CD4-positive, alpha-beta T cell (primary cell): ENCODE measurements at regions not wholly inside any gene's neighbourhood (a gene's known extent, or its start where the extent isn't known, plus 50 kb on each side); places are given as distances from the start of the nearest gene placed in this dataset.
A peak's percentile ranks its signal among the peaks of the same experiment; 100 is the strongest.
"Not testable (repeated sequence)": the region's sequence is repeated elsewhere in the genome, so short reads cannot be mapped to it uniquely, and the experiment has no call there.

Experiments
- ATAC-seq: fragments of 200-7000 bp; cut with Tn5 transposase; one replicate; pipeline ENCODE4 v1.10.0; 2022; ENCODE audit warnings: mild to moderate bottlenecking; ENCODE audit not compliant: poor library complexity
- CTCF ChIA-PET: fragments of 350-600 bp; sonication (Branson Sonifier 250); formaldehyde crosslinking; loops from one replicate; lab custom pipeline; 2021; ENCODE audit warnings: antibody characterized with exemption, inconsistent platforms; lab: Charles Lee
- POLR2A ChIA-PET: fragments of 350-600 bp; sonication (Branson Sonifier 250); formaldehyde crosslinking; loops from one replicate; lab custom pipeline; 2021; ENCODE audit warnings: antibody characterized with exemption, inconsistent platforms; lab: Charles Lee
- DNase-seq, 14 experiments: peaks; one replicate each; pipeline ENCODE4 v3.0.0-alpha.2; 2013 to 2020; ENCODE audit warnings: mixed read lengths in 2 of 14
- H3K27ac ChIP-seq, 2 donors: one replicate each; pipeline versions ENCODE4 v1.5.1 to v1.7.0; 2013; ENCODE audit warnings: low read length in 2 of 2, low read depth in 1 of 2, mild to moderate bottlenecking in 1 of 2
- H3K27me3 ChIP-seq, 2 experiments: 1 replicate in 1 of 2; 2 replicates in 1 of 2; pipeline versions ENCODE4 v1.6.1 to v1.7.0; 2013; ENCODE audit warnings: low read length in 2 of 2, control low read depth in 1 of 2, mild to moderate bottlenecking in 1 of 2, moderate library complexity in 1 of 2; ENCODE audit not compliant: insufficient read depth in 2 of 2, control insufficient read depth in 1 of 2
- H3K36me3 ChIP-seq: one replicate; pipeline ENCODE4 v1.6.1; 2013; ENCODE audit warnings: low read length, control low read depth; ENCODE audit not compliant: insufficient read depth
- H3K4me1 ChIP-seq: one replicate; pipeline ENCODE4 v1.6.1; 2013; ENCODE audit warnings: low read length, control low read depth; ENCODE audit not compliant: insufficient read depth
- H3K4me3 ChIP-seq: one replicate; pipeline ENCODE4 v1.5.1; 2013; ENCODE audit warnings: mild to moderate bottlenecking, low read length, moderate library complexity
- H3K9me3 ChIP-seq, 2 experiments: 1 replicate in 1 of 2; 2 replicates in 1 of 2; pipeline versions ENCODE4 v1.6.1 to v1.7.0; 2013; ENCODE audit warnings: low read length in 2 of 2, mild to moderate bottlenecking in 2 of 2, control low read depth in 1 of 2, moderate library complexity in 1 of 2; ENCODE audit not compliant: control insufficient read depth in 1 of 2, insufficient read depth in 1 of 2
- H3K27ac Mint-ChIP-seq: one replicate; pipeline ENCODE4 v1.8.0; 2020; ENCODE audit warnings: mixed read lengths
- H3K27me3 Mint-ChIP-seq: one replicate; pipeline ENCODE4 v1.8.0; 2021; ENCODE audit warnings: mixed read lengths
- H3K36me3 Mint-ChIP-seq: one replicate; pipeline ENCODE4 v1.8.0; 2021; ENCODE audit warnings: low read depth, mixed read lengths
- H3K4me1 Mint-ChIP-seq: one replicate; pipeline ENCODE4 v1.8.0; 2021; ENCODE audit warnings: low read depth, mixed read lengths
- H3K4me3 Mint-ChIP-seq: one replicate; pipeline ENCODE4 v1.8.0; 2020; ENCODE audit warnings: mild to moderate bottlenecking, mixed read lengths
- H3K9me3 Mint-ChIP-seq: one replicate; pipeline ENCODE4 v1.8.0; 2020; ENCODE audit warnings: mixed read lengths
- intact Hi-C, 2 experiments: fragments of 100-400 bp; cut with DNase I in 1 of 2; cut with micrococcal nuclease in 1 of 2; formaldehyde crosslinking; loops; one replicate each; pipeline versions ENCODE4 v1.15.1 to v1.9.0; 2023 to 2025; cut with DNase I, micrococcal nuclease
- TF ChIP-seq, protein P1 (sequence below): fragments of 200-600 bp; IDR thresholded peaks from one replicate; pipeline ENCODE4 v1.8.0; 2022; ENCODE audit warnings: antibody characterized with exemption, mild to moderate bottlenecking

DNA sequence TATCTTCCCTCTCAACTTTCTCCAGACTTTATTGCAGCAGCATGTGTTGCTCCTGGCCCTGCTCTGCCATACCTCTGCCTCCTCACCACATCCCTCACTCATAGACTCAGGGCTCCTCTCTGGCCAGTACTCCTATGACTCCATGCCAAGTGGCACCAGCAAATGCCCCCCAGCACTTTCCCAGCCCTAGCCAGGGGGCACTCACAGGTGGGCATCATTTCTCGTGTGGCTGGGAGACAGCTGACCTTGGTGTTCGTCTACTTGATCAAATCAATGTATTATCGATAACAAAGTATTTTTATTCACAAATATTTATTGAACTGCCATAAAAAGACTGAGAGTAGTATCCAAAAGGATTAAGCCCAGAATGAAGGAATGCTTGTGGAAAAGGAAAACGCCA, 418.2 kb downstream of the FAM72C start:
- H3K9me3 Mint-ChIP-seq, result peaks cover 3% of the 10 kb centered on the region
- ATAC-seq (no peak), DNase-seq (no peak)
- peaks cover 16% of the 10 kb centered on the region for H3K27me3 Mint-ChIP-seq
- H3K36me3 Mint-ChIP-seq, result no peaks in the 10 kb centered on the region
- no peaks in the 10 kb centered on the region for H3K4me1 Mint-ChIP-seq
- intact Hi-C loops, result no loop called here
- H3K27ac ChIP-seq, result no peak overlapping the region
- peaks cover 0 to 2% of the 10 kb centered on the region in 2 experiments for H3K27me3 ChIP-seq
- ChIA-PET POLR2A (no interaction called here), CTCF (no interaction called here)
- H3K9me3 ChIP-seq, result no peaks in the 10 kb centered on the region
- H3K36me3 ChIP-seq, result no peaks in the 10 kb centered on the region
- no peak overlapping the region for H3K4me3 Mint-ChIP-seq
- H3K27ac Mint-ChIP-seq, result no peak overlapping the region
- no peaks in the 10 kb centered on the region for H3K4me1 ChIP-seq
- no peak overlapping the region for H3K4me3 ChIP-seq
- TF ChIP-seq, protein P1, sequence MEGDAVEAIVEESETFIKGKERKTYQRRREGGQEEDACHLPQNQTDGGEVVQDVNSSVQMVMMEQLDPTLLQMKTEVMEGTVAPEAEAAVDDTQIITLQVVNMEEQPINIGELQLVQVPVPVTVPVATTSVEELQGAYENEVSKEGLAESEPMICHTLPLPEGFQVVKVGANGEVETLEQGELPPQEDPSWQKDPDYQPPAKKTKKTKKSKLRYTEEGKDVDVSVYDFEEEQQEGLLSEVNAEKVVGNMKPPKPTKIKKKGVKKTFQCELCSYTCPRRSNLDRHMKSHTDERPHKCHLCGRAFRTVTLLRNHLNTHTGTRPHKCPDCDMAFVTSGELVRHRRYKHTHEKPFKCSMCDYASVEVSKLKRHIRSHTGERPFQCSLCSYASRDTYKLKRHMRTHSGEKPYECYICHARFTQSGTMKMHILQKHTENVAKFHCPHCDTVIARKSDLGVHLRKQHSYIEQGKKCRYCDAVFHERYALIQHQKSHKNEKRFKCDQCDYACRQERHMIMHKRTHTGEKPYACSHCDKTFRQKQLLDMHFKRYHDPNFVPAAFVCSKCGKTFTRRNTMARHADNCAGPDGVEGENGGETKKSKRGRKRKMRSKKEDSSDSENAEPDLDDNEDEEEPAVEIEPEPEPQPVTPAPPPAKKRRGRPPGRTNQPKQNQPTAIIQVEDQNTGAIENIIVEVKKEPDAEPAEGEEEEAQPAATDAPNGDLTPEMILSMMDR, result no peak

DNA sequence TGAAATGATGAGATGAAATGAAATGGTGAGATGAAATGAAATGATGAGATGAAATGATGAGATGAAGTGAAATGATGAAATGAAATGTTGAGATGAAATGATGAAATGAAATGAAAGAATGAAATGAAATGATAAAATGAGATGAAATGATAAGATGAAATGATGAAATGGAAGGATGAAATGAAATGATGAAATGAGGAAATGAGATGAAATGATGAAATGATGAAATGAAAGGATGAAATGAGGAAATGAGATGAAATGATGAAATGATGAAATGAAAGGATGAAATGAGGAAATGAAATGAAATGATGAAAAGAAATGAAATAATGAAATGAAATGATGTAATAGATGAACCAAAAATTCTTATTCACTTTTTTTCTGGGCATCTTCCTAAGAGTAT, 467.1 kb downstream of the FAM72C start:
- H3K36me3 Mint-ChIP-seq, H3K4me3 ChIP-seq, H3K9me3 ChIP-seq, H3K36me3 ChIP-seq, H3K27me3 ChIP-seq, POLR2A ChIA-PET, H3K4me1 ChIP-seq, intact Hi-C loops, H3K4me3 Mint-ChIP-seq, DNase-seq, CTCF ChIA-PET, H3K27ac Mint-ChIP-seq, H3K4me1 Mint-ChIP-seq, H3K27ac ChIP-seq, ATAC-seq: not testable (repeated sequence)
- H3K27me3 Mint-ChIP-seq, result peaks cover 19% of the 10 kb centered on the region
- peaks cover 13% of the 10 kb centered on the region for H3K9me3 Mint-ChIP-seq

DNA sequence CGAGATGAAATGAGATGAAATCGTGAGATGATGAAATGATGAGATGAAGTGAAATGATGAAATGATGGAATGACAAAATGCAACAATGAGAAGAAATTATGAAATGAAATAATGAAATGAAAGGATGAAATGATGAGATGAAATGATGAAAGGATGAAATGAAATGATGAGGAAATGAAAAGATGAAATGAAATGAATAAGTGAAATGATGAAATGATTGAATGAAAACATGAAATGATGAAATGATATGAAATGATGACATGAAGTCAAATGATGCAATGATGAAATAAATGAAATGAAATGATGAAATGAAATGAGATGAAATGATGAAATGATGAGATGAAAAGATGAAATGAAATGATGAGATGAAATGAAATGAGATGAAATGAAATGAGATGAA, 467.7 kb downstream of the FAM72C start:
- H3K4me3 Mint-ChIP-seq, H3K36me3 ChIP-seq, POLR2A ChIA-PET, H3K4me1 ChIP-seq, intact Hi-C loops, CTCF ChIA-PET, H3K36me3 Mint-ChIP-seq, H3K4me3 ChIP-seq, DNase-seq, ATAC-seq, H3K27ac ChIP-seq, H3K27ac Mint-ChIP-seq, H3K27me3 ChIP-seq, H3K9me3 ChIP-seq, H3K4me1 Mint-ChIP-seq: not testable (repeated sequence)
- Mint-ChIP-seq H3K9me3 (peaks cover 13% of the 10 kb centered on the region), H3K27me3 (peaks cover 19% of the 10 kb centered on the region)

DNA sequence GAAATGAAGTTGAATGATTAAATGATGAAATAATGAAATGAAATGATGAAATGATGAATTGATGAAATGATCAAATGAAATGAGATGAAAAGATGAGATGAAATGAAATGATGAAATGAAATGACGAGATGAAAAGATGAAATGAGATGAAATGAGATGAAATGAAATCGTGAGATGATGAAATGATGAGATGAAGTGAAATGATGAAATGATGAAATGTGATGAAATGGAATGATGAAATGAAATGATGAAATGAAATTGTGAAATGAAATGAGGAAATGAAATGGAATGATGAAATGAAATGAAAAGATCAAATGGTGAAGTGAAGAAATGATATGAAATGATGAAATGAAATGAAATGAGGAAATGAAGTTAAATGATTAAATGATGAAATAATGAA, 468.7 kb downstream of the FAM72C start:
- H3K27ac ChIP-seq, intact Hi-C loops, CTCF ChIA-PET, ATAC-seq, H3K4me3 Mint-ChIP-seq, H3K4me3 ChIP-seq, H3K4me1 ChIP-seq, DNase-seq, H3K27me3 ChIP-seq, POLR2A ChIA-PET, H3K36me3 Mint-ChIP-seq, H3K36me3 ChIP-seq, H3K4me1 Mint-ChIP-seq, H3K9me3 ChIP-seq: not testable (repeated sequence)
- peaks cover 13% of the 10 kb centered on the region for H3K9me3 Mint-ChIP-seq
- peak overlapping the region; percentile 27 for H3K27ac Mint-ChIP-seq
- H3K27me3 Mint-ChIP-seq, result peaks cover 19% of the 10 kb centered on the region

DNA sequence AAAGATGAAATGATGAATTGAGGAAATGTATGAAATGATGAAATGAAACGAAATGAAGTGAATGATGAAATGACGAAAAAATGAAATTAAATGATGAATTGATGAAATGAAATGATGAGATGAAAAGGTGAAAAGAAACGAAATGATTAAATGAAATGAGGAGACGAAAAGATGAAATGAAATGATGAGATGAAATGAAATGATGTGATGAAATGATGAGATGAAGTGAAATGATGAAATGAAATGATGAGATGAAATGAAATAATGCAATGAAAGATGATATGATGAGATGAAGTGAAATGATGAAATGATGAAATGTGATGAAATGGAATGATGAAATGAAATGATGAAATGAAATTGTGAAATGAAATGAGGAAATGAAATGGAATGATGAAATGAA, 469.7 kb downstream of the FAM72C start:
- H3K4me3 ChIP-seq, ATAC-seq, POLR2A ChIA-PET, CTCF ChIA-PET, H3K4me1 ChIP-seq, intact Hi-C loops, H3K36me3 Mint-ChIP-seq, H3K27me3 ChIP-seq, H3K9me3 ChIP-seq, H3K27ac ChIP-seq, H3K36me3 ChIP-seq, H3K4me1 Mint-ChIP-seq, DNase-seq: not testable (repeated sequence)
- H3K9me3 Mint-ChIP-seq, result peaks cover 13% of the 10 kb centered on the region
- peak overlapping the region; percentile 21 for H3K4me3 Mint-ChIP-seq
- peaks cover 19% of the 10 kb centered on the region for H3K27me3 Mint-ChIP-seq
- H3K27ac Mint-ChIP-seq, result peak overlapping the region; percentile 56

DNA sequence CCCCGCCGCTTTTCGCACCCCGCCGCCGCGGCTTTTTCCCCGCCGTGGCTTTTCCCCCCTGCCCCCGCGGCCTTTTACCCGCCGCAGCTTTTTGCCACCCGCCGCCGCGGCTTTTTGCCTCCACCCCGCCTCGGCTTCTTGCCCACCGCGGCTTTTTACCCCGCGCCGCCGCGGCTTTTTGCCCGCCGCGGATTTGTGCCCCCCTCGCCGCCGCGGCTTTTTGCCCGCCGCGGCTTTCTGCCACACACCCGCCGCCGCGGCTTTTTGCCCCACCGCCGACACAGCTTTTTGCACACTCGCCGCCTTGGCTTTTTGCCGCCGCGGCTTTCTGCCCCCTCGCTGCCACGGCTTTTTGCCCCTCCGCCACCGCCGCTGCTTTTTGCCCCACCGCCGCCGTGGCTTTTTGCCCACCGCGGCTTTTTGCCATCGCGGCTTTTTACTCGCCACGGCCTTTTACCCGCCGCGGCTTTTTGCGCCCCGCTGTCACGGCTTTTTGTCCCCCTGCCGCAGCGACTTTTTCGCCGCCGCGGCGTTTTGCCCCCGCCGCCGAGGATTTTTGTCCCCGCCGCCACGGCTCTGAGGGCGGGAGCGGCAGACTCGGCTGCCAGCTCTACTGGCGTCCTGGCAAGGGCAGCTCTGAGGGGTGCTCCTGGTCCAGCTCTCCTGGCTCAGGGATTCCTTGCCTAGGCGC, 473.6 kb downstream of the FAM72C start:
- H3K4me1 ChIP-seq, H3K9me3 Mint-ChIP-seq, ATAC-seq, H3K27me3 ChIP-seq, POLR2A ChIA-PET, CTCF ChIA-PET, H3K4me1 Mint-ChIP-seq, H3K27ac Mint-ChIP-seq, H3K36me3 ChIP-seq, H3K9me3 ChIP-seq, intact Hi-C loops, H3K36me3 Mint-ChIP-seq, H3K27ac ChIP-seq: not testable (repeated sequence)
- peak overlapping the region; percentile 45 for H3K4me3 Mint-ChIP-seq
- peak in 5 of 14 experiments; percentile 1 to 31 (median 15) for DNase-seq
- peak overlapping the region; percentile 30 for H3K4me3 ChIP-seq
- peaks cover 15% of the 10 kb centered on the region for H3K27me3 Mint-ChIP-seq
